ENCODE measurements at regions not wholly inside any gene's neighbourhood (a gene's known extent, or its start where the extent isn't known, plus 50 kb on each side); places are given as distances from the start of the nearest gene placed in this dataset.
"Not testable (repeated sequence)": the region's sequence is repeated elsewhere in the genome, so short reads cannot be mapped to it uniquely, and the experiment has no call there.

DNA sequence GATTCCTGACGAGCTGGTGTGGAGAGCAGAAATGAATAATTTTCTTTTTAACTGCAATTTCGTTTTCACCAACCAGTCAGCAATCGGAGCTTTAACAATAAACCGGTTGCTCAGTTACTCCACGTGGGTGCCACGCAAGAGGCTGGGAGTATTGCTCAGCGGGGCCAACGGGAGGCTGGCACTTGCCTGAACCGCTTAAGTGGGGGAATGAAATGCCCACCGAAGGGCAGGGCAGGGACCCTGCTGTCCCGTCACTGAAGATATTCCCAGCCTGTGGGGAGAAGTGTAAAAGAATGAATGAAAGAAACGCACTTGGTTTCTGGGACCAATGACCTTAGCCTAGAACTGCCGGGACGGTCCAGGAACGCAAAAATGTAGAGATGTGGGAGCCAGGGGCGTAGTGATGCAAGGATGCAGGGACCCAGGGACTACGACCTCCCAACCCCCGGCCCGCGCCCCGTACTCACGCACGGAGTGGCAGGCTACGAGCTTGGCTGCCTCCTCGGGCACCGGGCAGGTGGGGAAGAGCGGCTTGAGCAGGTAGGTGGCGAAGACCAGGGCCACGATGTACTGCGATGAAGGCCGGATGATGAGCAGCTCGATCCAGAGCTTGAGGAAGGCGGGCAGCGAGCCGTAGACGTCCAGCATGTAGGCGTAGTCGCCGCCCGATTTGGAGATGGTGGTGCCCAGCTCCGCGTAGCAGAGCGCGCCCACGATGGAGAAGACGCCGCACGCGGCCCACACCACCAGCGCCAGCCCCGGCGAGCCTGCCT is 79.8 kb upstream of the METTL9 start:
- 1% methylated on average over 24 to 31 of the region's 52 CpGs for WGBS, 2 donors

GRCh38 chr16:21520134-21521047 is 79.0 kb upstream of the METTL9 start:
- peak in 3 of 4 donors; percentile 70 to 96 (median 92) for TF ChIP-seq POLR2A (IDR thresholded peaks at IDR 0.05)
- peak overlapping the region; percentile 39 to 88 (median 62) for H3K4me3 ChIP-seq
- peaks cover 0 to 48% (median 21%) of the 10 kb centered on the region in 3 donors for H3K4me1 ChIP-seq
- H3K27me3 ChIP-seq; H3K9me3 ChIP-seq; H3K36me3 ChIP-seq; intact Hi-C loops (cut with DNase I): not testable (repeated sequence)
- whole genome bisulfite sequencing, 2 donors, result 4 to 6% methylated on average over 44 to 48 of the region's 101 CpGs
- DNase-seq, result peak; percentile 83
- peak overlapping the region; percentile 84 to 98 (median 92) for H3K27ac ChIP-seq

More for the DNA sequence above, 79.8 kb upstream of the METTL9 start:
- Histone ChIP-seq H3K4me1 (peaks cover under 1 to 57% (median 29%) of the 10 kb centered on the region in 3 donors), H3K4me3 (peak overlapping the region; percentile 39 to 88 (median 62)), H3K27ac (peak overlapping the region; percentile 84 to 98 (median 92))
- DNase-seq; intact Hi-C loops (cut with DNase I); H3K36me3 ChIP-seq; H3K9me3 ChIP-seq; H3K27me3 ChIP-seq: not testable (repeated sequence)

- H3K36me3 ChIP-seq; intact Hi-C loops (cut with DNase I); H3K4me3 ChIP-seq; DNase-seq; H3K9me3 ChIP-seq; H3K27me3 ChIP-seq: not testable (repeated sequence)
- H3K4me1 ChIP-seq, result peaks cover 0 to 42% (median 17%) of the 10 kb centered on the region in 3 donors
- peak overlapping the region; percentile 84 to 98 (median 92) for H3K27ac ChIP-seq
- 70 to 87% methylated on average over 8 of the region's 8 CpGs for WGBS, 2 donors
Observed at GRCh38 chr16:21521048-21521389, 78.4 kb upstream of the METTL9 start.

DNA sequence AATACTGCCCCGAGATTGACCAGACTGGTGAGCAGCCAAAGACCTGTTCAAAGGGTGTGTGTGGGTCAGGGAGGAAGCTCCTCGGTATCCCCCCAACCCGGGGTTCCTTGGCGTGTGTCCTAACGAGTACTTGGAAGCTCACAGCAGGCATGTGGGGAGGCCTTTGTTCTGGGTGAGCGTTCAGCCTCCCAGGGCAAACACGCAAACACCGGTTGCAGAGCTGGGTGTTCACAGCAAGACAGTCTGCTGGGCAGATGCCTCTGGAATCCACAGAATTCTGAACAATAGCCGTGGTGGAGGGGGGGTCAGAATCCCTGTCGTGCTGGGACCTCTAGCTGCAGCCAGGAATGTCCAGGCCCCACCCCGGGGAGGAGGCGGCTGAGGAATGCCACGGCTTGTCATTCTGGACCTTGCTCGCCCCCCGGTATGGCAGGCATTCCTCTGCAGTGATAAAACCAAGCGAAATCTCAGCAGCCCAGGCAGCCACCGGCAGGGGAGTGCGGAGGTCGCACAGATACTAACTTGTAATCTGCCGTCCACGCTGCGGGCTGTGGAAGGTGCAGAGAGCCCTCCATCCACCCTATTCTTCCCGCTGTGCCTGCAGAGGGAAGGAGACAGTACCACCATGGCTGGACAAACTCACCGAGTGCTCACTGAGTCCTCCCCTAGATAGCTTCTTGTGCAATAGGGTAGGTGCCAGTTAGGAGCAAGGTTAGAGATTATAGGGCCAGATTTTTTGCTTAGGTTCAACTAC is 77.8 kb upstream of the METTL9 start:
- peak overlapping the region in 2 of 4 donors; percentile 95 to 98 for H3K27ac ChIP-seq
- DNase-seq, result not testable (repeated sequence)

DNA sequence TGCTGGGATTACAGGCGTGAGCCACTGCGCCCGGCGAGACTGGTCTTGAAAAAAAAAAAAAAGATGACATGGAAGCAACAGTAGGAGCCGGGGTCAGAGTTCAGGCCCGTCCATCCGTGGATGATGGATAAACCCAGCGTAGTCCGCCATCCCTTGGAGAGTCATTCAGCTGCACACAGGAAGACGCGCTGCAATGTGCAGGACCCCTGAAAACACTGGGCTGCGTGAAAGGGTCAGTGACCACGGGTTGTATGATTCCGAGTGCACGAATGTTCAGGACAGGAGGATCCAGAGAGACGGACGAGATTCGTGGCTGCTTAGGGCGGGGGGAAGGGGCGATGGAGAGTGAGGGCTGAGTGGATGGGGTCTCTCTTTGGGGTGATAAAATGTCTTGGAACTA is 76.5 kb upstream of the METTL9 start:
- H3K36me3 ChIP-seq; H3K27ac ChIP-seq; H3K4me3 ChIP-seq; DNase-seq; H3K9me3 ChIP-seq; intact Hi-C loops (cut with DNase I): not testable (repeated sequence)
- Histone ChIP-seq H3K27me3 (peaks cover 0 to 18% (median 0%) of the 10 kb centered on the region in 4 donors), H3K4me1 (peaks cover 0 to 25% (median 7%) of the 10 kb centered on the region in 3 donors)
- WGBS, 2 donors, result 93% methylated on average over 6 to 18 of the region's 20 CpGs

More for the DNA sequence above, 77.8 kb upstream of the METTL9 start:
- H3K9me3 ChIP-seq; H3K36me3 ChIP-seq; H3K4me3 ChIP-seq; intact Hi-C loops (cut with DNase I); H3K27me3 ChIP-seq: not testable (repeated sequence)
- WGBS, 2 donors, result 61 to 75% methylated on average over 11 to 24 of the region's 24 CpGs
- peaks cover 0 to 37% (median 12%) of the 10 kb centered on the region in 3 donors for H3K4me1 ChIP-seq

DNA sequence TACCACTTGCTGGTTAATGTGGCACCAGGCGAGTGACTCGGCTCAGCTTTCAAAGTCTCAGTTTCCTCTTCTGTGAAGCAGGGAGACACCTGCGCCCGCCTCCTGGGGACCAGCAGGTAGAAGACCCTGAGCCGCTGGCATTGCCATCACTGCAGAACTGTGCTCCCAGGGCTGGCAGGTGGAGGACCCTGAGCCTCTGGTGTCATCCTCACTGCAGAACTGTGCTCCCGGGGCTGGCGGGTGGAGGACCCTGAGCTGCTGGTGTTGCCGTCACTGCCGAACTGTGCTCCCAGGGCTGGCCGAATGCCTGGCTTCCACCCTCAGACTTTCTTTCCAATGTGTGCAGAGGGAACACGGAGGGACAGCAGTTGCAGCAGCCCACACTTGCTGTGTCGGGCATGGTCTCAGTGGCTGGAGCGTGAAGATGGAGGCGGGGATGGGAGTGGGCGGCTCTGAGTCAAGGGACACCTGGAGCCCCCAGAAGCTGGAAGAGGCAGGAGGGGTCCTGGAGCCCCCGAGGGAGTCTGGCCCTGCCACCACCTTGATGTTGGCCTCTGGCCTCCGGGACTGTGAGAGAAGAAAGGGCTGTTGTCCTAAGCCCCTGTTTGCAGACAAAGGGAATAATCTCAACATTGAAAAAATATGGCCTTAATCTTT is 75.8 kb upstream of the METTL9 start:
- intact Hi-C loops (cut with DNase I), result no loop called here
- TF ChIP-seq, protein P1, sequence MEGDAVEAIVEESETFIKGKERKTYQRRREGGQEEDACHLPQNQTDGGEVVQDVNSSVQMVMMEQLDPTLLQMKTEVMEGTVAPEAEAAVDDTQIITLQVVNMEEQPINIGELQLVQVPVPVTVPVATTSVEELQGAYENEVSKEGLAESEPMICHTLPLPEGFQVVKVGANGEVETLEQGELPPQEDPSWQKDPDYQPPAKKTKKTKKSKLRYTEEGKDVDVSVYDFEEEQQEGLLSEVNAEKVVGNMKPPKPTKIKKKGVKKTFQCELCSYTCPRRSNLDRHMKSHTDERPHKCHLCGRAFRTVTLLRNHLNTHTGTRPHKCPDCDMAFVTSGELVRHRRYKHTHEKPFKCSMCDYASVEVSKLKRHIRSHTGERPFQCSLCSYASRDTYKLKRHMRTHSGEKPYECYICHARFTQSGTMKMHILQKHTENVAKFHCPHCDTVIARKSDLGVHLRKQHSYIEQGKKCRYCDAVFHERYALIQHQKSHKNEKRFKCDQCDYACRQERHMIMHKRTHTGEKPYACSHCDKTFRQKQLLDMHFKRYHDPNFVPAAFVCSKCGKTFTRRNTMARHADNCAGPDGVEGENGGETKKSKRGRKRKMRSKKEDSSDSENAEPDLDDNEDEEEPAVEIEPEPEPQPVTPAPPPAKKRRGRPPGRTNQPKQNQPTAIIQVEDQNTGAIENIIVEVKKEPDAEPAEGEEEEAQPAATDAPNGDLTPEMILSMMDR (IDR thresholded peaks at IDR 0.05), result no peak
- TF ChIP-seq POLR2A (IDR thresholded peaks at IDR 0.05), result no peak
- H3K36me3 ChIP-seq, result no peaks in the 10 kb centered on the region
- peaks cover 0 to 18% (median 3%) of the 10 kb centered on the region in 3 donors for H3K4me1 ChIP-seq
- no peak overlapping the region for H3K27ac ChIP-seq
- H3K27me3 ChIP-seq, result peaks cover 0 to 22% (median 0%) of the 10 kb centered on the region in 4 donors
- no peaks in the 10 kb centered on the region for H3K9me3 ChIP-seq
- H3K4me3 ChIP-seq, result no peak overlapping the region
- 85 to 92% methylated on average over 12 to 16 of the region's 17 CpGs for WGBS, 2 donors
- DNase-seq, result no peak

All from esophagus squamous epithelium (tissue), 5 donors.